SK-N-DZ (cell line): ENCODE measurements at regions not wholly inside any gene's neighbourhood (a gene's known extent, or its start where the extent isn't known, plus 50 kb on each side); places are given as distances from the start of the nearest gene placed in this dataset.
"Not testable (repeated sequence)": the region's sequence is repeated elsewhere in the genome, so short reads cannot be mapped to it uniquely, and the experiment has no call there.

Experiments
- DNase-seq: peaks from one replicate; pipeline ENCODE4 v3.0.0-alpha.2; 2015; ENCODE audit warnings: low spot score

- no peak for DNase-seq
Observed at GRCh38 chr4:143819029-143819428, 86.3 kb downstream of the GYPE start.

- not testable (repeated sequence) for DNase-seq
Observed at GRCh38 chr4:143817866-143818265, 87.5 kb downstream of the GYPE start.

- not testable (repeated sequence) for DNase-seq
Observed at GRCh38 chr4:143815375-143815774, 90.0 kb downstream of the GYPE start.

GRCh38 chr4:143813431-143814154, 91.8 kb downstream of the GYPE start:
- DNase-seq: not testable (repeated sequence)

DNA sequence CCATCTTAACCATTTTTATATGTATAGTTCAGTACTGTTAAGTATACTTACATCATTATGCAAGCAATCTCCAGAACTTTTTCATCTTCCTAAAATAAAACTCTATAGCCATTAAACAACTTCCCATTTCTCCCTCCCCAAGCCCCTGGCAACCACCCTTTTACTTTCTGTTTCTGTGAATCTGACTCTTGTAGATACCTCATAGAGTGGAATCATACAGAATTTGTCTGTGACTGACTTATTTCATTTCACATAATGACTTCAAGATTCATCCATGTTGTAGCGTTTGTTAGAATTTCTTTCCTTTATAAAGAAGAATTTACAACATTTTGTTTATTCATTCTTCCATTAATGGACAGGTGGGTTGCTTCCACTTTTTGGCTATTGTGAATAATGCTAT, 91.2 kb upstream of the FREM3 start:
- not testable (repeated sequence) for DNase-seq

DNA sequence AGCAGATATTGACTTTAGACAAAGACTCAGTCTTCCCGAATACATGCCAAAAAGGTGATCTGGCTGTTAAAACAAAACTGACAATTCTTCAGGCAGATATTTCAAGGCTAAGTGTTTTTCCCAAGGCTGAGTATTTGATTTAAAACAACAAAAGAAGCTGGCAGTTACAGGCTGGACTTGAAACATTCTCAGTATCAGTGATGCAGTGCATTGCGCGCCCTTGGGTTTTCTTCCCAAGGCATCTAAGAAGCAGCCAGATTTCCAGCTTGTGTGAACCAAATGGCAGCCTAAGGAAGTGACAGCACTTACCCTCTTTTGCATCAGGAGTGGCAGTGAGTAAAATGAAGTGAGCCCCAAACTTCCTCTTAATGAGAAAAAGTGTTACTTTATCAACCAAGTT, 90.0 kb upstream of the FREM3 start:
- DNase-seq: not testable (repeated sequence)

DNA sequence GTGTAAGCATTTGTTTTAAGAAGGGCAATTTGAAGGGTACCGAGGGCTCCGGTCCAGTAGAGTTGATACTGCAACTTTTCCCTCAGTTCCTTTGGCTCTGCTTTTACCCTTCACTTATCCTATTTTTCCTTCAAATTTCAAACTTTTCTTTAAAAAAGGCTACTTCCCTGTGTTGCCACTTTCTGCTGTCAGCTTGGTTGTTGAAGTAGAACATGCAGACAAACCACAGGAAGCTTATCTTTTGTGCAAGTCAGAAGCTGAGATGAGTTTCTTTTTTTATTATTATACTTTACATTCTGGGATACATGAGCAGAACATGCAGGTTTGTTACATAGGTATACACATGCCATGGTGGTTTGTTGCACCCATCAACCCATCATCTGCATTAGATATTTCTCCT, 89.1 kb upstream of the FREM3 start:
- not testable (repeated sequence) for DNase-seq

DNA sequence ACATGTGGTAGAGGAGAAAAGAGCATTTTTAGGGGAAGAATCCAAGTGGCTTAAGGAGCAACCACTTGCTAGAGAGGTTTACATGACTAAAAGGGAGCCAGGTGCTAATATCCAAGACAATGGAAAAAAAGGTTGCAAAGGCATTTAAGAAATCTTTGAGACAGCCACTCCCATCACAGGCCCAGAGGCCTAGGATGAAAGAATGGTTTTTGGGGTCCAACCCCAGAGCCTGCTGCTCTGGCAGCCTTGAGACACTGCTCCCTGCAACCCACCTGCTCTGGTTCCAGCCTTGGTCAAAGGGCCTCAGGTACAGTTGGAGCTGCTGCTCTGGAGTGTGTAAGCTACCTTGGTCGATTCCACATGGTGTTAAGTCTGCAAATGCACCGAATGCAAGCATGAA, 84.1 kb upstream of the FREM3 start:
- no peak for DNase-seq

DNA sequence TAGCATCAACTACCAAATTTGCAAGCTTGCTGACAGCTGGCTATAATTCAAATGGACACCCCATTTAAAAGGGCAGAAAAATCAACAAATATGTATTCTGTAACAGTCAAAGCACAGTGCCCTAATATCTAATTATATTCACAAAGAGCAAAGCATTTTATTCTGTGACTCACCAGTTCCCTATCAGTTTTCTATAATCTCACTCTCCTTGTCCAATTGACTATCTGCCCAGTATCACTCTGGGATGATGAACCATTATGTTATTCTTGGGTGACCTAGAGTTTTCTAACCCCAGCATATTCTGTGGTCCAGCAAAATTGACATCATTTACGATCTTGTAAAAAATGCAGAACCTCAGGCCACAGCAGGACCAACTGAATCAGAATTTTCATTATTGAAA, 82.0 kb upstream of the FREM3 start:
- DNase-seq: no peak

GRCh38 chr4:143773998-143774895, 73.8 kb upstream of the FREM3 start:
- peak; percentile 30 for DNase-seq

DNA sequence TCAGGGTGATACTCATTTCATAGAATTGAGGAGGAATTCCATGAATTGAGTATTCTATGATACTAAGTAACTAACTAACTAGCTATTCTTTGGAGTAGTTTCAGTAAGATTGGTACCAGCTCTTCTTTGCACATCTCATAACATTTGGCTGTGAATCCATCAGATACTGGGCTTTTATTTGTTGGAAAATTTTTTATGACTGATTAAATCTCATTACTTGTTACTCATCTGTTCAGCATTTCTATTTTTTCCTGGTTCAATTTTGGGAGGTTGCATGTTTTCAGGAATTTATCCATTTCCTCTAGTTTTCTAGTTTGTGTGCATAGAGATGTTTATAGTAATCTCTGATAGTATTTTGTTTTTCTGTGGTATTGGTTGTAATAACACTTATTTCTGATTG, 70.8 kb upstream of the FREM3 start:
- no peak for DNase-seq

GRCh38 chr4:143768007-143768591, 67.6 kb upstream of the FREM3 start:
- DNase-seq: no peak

- no peak for DNase-seq
Observed at GRCh38 chr4:143763587-143763986, 63.1 kb upstream of the FREM3 start.

DNA sequence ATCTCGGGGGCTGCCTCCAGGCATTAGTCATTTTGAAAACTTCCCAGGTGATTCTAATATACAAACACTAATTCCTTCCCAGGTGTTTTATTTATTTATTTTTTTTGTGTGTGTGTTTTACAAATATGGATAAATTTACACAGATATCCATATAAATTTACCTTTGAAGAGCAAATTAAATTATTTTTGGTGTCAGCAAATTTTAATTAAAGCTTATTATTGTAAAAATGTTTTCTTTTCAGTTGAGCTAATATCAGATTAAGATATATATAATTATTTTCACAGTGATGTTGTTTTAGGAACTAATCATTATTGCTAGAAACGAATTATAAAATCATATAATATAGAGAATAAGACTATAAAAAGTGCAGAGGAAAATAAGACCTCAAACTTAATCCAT, 62.0 kb upstream of the FREM3 start:
- no peak for DNase-seq
